Progenitor cell of endocrine pancreas (in vitro differentiated cells): ENCODE measurements at regions not wholly inside any gene's neighbourhood (a gene's known extent, or its start where the extent isn't known, plus 50 kb on each side); places are given as distances from the start of the nearest gene placed in this dataset.

Experiments used
- DNase-seq: peaks from one replicate; pipeline ENCODE4 v3.0.0; 2021; ENCODE audit warnings: low spot score; ENCODE audit not compliant: unreplicated experiment
- H3K27ac Mint-ChIP-seq: 2 replicates; pipeline ENCODE4 v1.8.0; 2021; ENCODE audit warnings: mild to moderate bottlenecking, moderate library complexity, mixed read lengths
- H3K27me3 Mint-ChIP-seq: 2 replicates; pipeline ENCODE4 v1.8.0; 2021; ENCODE audit warnings: mixed read lengths
- H3K36me3 Mint-ChIP-seq: 2 replicates; pipeline ENCODE4 v1.8.0; 2022; ENCODE audit warnings: mixed read lengths; ENCODE audit not compliant: insufficient read depth
- H3K4me1 Mint-ChIP-seq: 2 replicates; pipeline ENCODE4 v1.8.0; 2021; ENCODE audit warnings: low read depth, mixed read lengths
- H3K4me3 Mint-ChIP-seq: 2 replicates; pipeline ENCODE4 v1.8.0; 2021; ENCODE audit warnings: low read depth, mild to moderate bottlenecking, moderate library complexity, mixed read lengths
- H3K9me3 Mint-ChIP-seq: 2 replicates; pipeline ENCODE4 v1.8.0; 2021; ENCODE audit warnings: low read depth, mixed read lengths
- CTCF ChIP-seq: fragments of 200-600 bp; sonication (generic); IDR thresholded peaks from one replicate; pipeline ENCODE4 v1.5.0; 2021; ENCODE audit warnings: antibody characterized with exemption, mild to moderate bottlenecking; ENCODE audit not compliant: unreplicated experiment

- H3K27ac Mint-ChIP-seq, result no peak overlapping the region
- TF ChIP-seq CTCF, result no peak
- no peak overlapping the region for H3K4me3 Mint-ChIP-seq
- H3K4me1 Mint-ChIP-seq, result no peaks in the 10 kb centered on the region
- peaks cover 42% of the 10 kb centered on the region for H3K27me3 Mint-ChIP-seq
- H3K9me3 Mint-ChIP-seq, result no peaks in the 10 kb centered on the region
- DNase-seq, result no peak
- H3K36me3 Mint-ChIP-seq, result no peaks in the 10 kb centered on the region
These were observed 90.9 kb upstream of the FOXC1 start for GRCh38 chr6:1518855-1519254.

GRCh38 chr6:1519597-1519996 lies 90.1 kb upstream of the FOXC1 start:
- no peak for DNase-seq
- Mint-ChIP-seq H3K36me3 (no peaks in the 10 kb centered on the region), H3K27ac (no peak overlapping the region), H3K9me3 (no peaks in the 10 kb centered on the region), H3K4me1 (no peaks in the 10 kb centered on the region), H3K27me3 (peaks cover 47% of the 10 kb centered on the region), H3K4me3 (no peak overlapping the region)
- TF ChIP-seq CTCF, result no peak

GRCh38 chr6:1522779-1523178 lies 86.9 kb upstream of the FOXC1 start:
- H3K9me3 Mint-ChIP-seq, result no peaks in the 10 kb centered on the region
- no peak for TF ChIP-seq CTCF
- H3K27ac Mint-ChIP-seq, result no peak overlapping the region
- no peaks in the 10 kb centered on the region for H3K36me3 Mint-ChIP-seq
- H3K4me1 Mint-ChIP-seq, result peaks cover 8% of the 10 kb centered on the region
- DNase-seq, result no peak
- no peak overlapping the region for H3K4me3 Mint-ChIP-seq
- peaks cover 50% of the 10 kb centered on the region for H3K27me3 Mint-ChIP-seq

GRCh38 chr6:1524040-1524480 lies 85.7 kb upstream of the FOXC1 start:
- DNase-seq, result peak; percentile 34
- Mint-ChIP-seq H3K27ac (no peak overlapping the region), H3K36me3 (no peaks in the 10 kb centered on the region), H3K4me1 (peaks cover 8% of the 10 kb centered on the region), H3K4me3 (no peak overlapping the region), H3K27me3 (peaks cover 57% of the 10 kb centered on the region), H3K9me3 (no peaks in the 10 kb centered on the region)
- peak; percentile 64 for TF ChIP-seq CTCF

GRCh38 chr6:1525364-1526038 lies 84.2 kb upstream of the FOXC1 start:
- Mint-ChIP-seq H3K4me3 (no peak overlapping the region), H3K27ac (no peak overlapping the region), H3K27me3 (peaks cover 57% of the 10 kb centered on the region), H3K4me1 (peaks cover 8% of the 10 kb centered on the region), H3K36me3 (no peaks in the 10 kb centered on the region), H3K9me3 (no peaks in the 10 kb centered on the region)
- DNase-seq, result no peak
- TF ChIP-seq CTCF, result no peak
